ENCODE measurements at regions not wholly inside any gene's neighbourhood (a gene's known extent, or its start where the extent isn't known, plus 50 kb on each side); places are given as distances from the start of the nearest gene placed in this dataset.

DNA sequence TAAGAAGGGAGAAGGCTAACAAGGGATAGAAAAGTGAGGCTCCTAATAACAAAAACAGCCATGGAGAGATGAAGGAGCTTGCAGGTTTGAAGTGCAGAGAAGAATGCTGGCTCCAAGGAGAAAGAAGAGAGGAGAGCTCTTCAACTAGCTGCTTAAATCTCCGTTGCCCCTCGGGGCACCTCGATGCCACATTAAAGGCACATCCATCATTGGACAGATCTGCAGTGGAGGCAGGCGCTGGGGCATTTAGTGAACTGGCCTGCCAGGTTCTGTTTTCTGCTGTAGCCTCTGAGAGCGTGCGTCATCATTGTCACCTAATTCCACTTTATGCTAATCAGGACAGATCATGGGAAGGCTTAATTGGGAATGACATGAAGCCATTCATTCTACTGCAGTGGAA, 1426.2 kb upstream of the WWC1 start:
- H3K4me3 ChIP-seq (ENCODE audit: low read length in 3 of 3), result no peak overlapping the region
- H3K9me3 ChIP-seq (ENCODE audit: control insufficient read depth in 3 of 3, low read length in 3 of 3), result no peaks in the 10 kb centered on the region
- H3K4me1 ChIP-seq (ENCODE audit: control insufficient read depth in 3 of 3, insufficient read depth in 3 of 3, low read length in 3 of 3), result no peaks in the 10 kb centered on the region
- H3K36me3 ChIP-seq (ENCODE audit: control insufficient read depth in 3 of 3, insufficient read depth in 3 of 3, low read length in 3 of 3), result no peaks in the 10 kb centered on the region
- no peak overlapping the region for H3K9ac ChIP-seq (ENCODE audit: low read depth in 1 of 3, low read length in 3 of 3)
- no peak overlapping the region for H3K27ac ChIP-seq (ENCODE audit: low read depth, low read length)
- no peaks in the 10 kb centered on the region for H3K27me3 ChIP-seq (ENCODE audit: control insufficient read depth in 3 of 3, insufficient read depth in 3 of 3, low read length in 3 of 3)

DNA sequence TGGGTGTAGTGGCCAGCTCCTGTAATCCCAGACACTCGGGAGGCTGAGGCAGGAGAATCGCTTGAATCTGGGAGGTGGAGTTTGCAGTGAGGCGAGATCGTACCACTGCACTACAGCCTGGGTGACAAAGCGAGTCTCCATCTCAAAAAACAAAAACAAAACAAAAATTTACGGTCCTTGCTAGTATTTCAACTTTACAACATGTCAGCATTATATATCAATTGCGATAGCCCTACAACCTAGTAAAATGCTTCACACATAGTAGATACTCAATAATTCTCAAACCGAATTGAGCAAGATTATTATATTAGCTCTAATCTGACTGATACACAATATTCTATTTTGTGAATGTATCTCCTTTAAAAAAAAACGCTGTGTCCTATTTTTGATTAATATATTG, 1411.0 kb upstream of the WWC1 start:
- Histone ChIP-seq H3K4me3 (ENCODE audit: low read length in 3 of 3) (no peak overlapping the region), H3K27ac (ENCODE audit: low read depth, low read length) (no peak overlapping the region), H3K9me3 (ENCODE audit: control insufficient read depth in 3 of 3, low read length in 3 of 3) (no peaks in the 10 kb centered on the region), H3K4me1 (ENCODE audit: control insufficient read depth in 3 of 3, insufficient read depth in 3 of 3, low read length in 3 of 3) (no peaks in the 10 kb centered on the region), H3K27me3 (ENCODE audit: control insufficient read depth in 3 of 3, insufficient read depth in 3 of 3, low read length in 3 of 3) (no peaks in the 10 kb centered on the region), H3K36me3 (ENCODE audit: control insufficient read depth in 3 of 3, insufficient read depth in 3 of 3, low read length in 3 of 3) (no peaks in the 10 kb centered on the region), H3K9ac (ENCODE audit: low read depth in 1 of 3, low read length in 3 of 3) (no peak overlapping the region)

DNA sequence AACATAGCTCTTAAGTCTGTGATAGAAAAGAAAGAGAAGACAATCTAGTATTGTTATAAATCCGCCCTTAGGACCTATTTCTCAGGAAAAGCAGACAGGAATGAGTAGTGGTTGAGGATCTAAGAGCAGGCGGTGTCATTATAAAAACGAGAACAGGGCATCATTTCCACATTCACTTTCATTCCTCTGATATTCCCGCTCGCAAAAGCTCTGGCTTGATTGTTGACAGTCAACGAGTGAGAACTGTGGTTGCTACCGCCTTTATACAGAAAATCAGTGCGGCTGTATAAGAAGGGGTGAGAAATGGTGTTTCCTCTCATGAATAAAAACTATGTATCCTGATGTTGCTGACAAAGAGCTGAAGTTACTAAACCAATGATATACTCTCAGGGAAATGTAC, 1409.6 kb upstream of the WWC1 start:
- Histone ChIP-seq H3K4me1 (ENCODE audit: control insufficient read depth in 3 of 3, insufficient read depth in 3 of 3, low read length in 3 of 3) (no peaks in the 10 kb centered on the region), H3K9me3 (ENCODE audit: control insufficient read depth in 3 of 3, low read length in 3 of 3) (no peaks in the 10 kb centered on the region), H3K27ac (ENCODE audit: low read depth, low read length) (no peak overlapping the region), H3K9ac (ENCODE audit: low read depth in 1 of 3, low read length in 3 of 3) (no peak overlapping the region), H3K27me3 (ENCODE audit: control insufficient read depth in 3 of 3, insufficient read depth in 3 of 3, low read length in 3 of 3) (no peaks in the 10 kb centered on the region), H3K4me3 (ENCODE audit: low read length in 3 of 3) (no peak overlapping the region), H3K36me3 (ENCODE audit: control insufficient read depth in 3 of 3, insufficient read depth in 3 of 3, low read length in 3 of 3) (no peaks in the 10 kb centered on the region)

DNA sequence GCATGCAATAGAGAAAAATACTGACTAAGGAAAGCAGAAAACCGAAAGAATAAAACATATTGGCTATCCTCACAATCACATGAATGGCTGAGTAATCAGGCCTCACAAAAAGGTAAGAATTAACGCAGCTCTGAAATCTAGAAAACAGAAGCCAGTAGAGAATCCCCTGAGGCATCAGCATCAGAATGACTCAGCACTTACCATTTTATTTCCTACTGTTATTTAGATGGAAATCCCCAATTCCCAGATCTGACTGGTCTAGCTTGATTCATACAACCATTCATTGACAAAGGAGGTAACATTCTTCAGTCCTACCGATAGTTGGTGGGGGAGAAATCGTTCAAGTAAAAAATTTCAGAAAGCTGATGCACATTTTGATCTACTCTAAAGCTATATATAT, 1408.4 kb upstream of the WWC1 start:
- no peaks in the 10 kb centered on the region for H3K4me1 ChIP-seq (ENCODE audit: control insufficient read depth in 3 of 3, insufficient read depth in 3 of 3, low read length in 3 of 3)

DNA sequence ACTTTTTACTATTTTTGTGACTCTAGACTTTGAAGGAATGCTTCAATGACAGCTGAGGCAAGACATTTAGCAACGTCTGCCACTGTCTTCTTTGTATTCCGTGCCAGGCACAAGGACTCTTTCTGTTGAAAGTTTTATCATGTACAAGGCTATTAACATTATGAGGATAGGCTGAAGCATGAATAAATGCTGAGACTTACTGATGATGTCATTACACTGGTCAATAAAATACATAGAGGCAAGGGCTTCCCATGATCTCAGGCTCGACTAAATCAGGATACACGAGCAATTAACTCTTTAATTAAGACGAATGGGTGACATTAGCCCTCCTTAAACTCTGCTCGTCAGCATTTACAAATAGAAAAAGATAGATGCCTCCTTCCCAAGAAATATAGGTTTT, 1393.3 kb upstream of the WWC1 start:
- H3K9me3 ChIP-seq (ENCODE audit: control insufficient read depth in 3 of 3, low read length in 3 of 3), result no peaks in the 10 kb centered on the region
- no peaks in the 10 kb centered on the region for H3K27me3 ChIP-seq (ENCODE audit: control insufficient read depth in 3 of 3, insufficient read depth in 3 of 3, low read length in 3 of 3)
- no peaks in the 10 kb centered on the region for H3K4me1 ChIP-seq (ENCODE audit: control insufficient read depth in 3 of 3, insufficient read depth in 3 of 3, low read length in 3 of 3)

More for the DNA sequence above, 1408.4 kb upstream of the WWC1 start:
- Histone ChIP-seq H3K27me3 (ENCODE audit: control insufficient read depth in 3 of 3, insufficient read depth in 3 of 3, low read length in 3 of 3) (no peaks in the 10 kb centered on the region), H3K9ac (ENCODE audit: low read depth in 1 of 3, low read length in 3 of 3) (no peak overlapping the region), H3K36me3 (ENCODE audit: control insufficient read depth in 3 of 3, insufficient read depth in 3 of 3, low read length in 3 of 3) (no peaks in the 10 kb centered on the region), H3K4me3 (ENCODE audit: low read length in 3 of 3) (no peak overlapping the region), H3K27ac (ENCODE audit: low read depth, low read length) (no peak overlapping the region), H3K9me3 (ENCODE audit: control insufficient read depth in 3 of 3, low read length in 3 of 3) (no peaks in the 10 kb centered on the region)

DNA sequence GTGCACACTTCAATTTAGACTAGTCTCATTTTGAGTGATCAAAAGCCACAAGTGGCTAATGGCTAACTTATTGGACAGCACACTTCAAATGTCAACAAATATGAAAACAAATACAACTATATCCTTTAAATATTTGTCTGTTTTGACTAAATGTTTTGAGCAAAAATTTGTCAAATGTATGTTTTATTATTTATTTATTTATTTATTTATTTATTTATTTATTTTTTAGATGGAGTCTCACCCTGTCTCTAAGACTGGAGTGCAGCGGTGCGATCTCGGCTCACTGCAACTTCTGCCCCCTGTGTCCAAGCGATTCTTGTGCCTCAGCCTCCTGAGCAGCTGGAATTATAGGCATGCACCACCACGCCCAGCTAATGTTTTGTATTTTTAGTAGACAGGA, 1392.1 kb upstream of the WWC1 start:
- H3K4me1 ChIP-seq (ENCODE audit: control insufficient read depth in 3 of 3, insufficient read depth in 3 of 3, low read length in 3 of 3), result no peaks in the 10 kb centered on the region
- H3K27me3 ChIP-seq (ENCODE audit: control insufficient read depth in 3 of 3, insufficient read depth in 3 of 3, low read length in 3 of 3), result no peaks in the 10 kb centered on the region
- H3K36me3 ChIP-seq (ENCODE audit: control insufficient read depth in 3 of 3, insufficient read depth in 3 of 3, low read length in 3 of 3), result no peaks in the 10 kb centered on the region
- H3K27ac ChIP-seq (ENCODE audit: low read depth, low read length), result no peak overlapping the region
- no peaks in the 10 kb centered on the region for H3K9me3 ChIP-seq (ENCODE audit: control insufficient read depth in 3 of 3, low read length in 3 of 3)
- no peak overlapping the region for H3K9ac ChIP-seq (ENCODE audit: low read depth in 1 of 3, low read length in 3 of 3)
- H3K4me3 ChIP-seq (ENCODE audit: low read length in 3 of 3), result no peak overlapping the region

More for the DNA sequence above, 1393.3 kb upstream of the WWC1 start:
- no peaks in the 10 kb centered on the region for H3K36me3 ChIP-seq (ENCODE audit: control insufficient read depth in 3 of 3, insufficient read depth in 3 of 3, low read length in 3 of 3)
- H3K27ac ChIP-seq (ENCODE audit: low read depth, low read length), result no peak overlapping the region
- H3K9ac ChIP-seq (ENCODE audit: low read depth in 1 of 3, low read length in 3 of 3), result no peak overlapping the region
- no peak overlapping the region for H3K4me3 ChIP-seq (ENCODE audit: low read length in 3 of 3)

DNA sequence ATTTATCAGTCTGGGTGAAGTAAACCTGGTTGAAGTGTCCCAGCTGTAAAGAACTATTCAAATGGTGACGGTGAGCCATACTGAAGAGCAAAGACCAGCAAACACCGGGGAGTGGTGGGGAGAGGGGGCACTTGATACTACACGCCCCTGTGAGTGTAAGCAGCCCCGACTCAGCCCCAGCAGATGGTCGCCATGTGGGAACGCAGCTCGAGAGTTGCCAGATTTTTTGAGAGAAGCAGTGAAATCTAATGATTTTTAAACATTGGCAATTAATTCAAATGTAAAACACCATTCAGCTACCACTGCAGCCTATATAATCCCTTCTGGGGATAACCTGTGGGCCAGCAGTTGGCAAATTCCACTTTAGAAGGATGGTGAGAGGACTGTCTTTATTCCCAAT, 1386.9 kb upstream of the WWC1 start:
- Histone ChIP-seq H3K9ac (ENCODE audit: low read depth in 1 of 3, low read length in 3 of 3) (no peak overlapping the region), H3K27ac (ENCODE audit: low read depth, low read length) (no peak overlapping the region), H3K4me1 (ENCODE audit: control insufficient read depth in 3 of 3, insufficient read depth in 3 of 3, low read length in 3 of 3) (no peaks in the 10 kb centered on the region), H3K4me3 (ENCODE audit: low read length in 3 of 3) (no peak overlapping the region), H3K27me3 (ENCODE audit: control insufficient read depth in 3 of 3, insufficient read depth in 3 of 3, low read length in 3 of 3) (no peaks in the 10 kb centered on the region), H3K9me3 (ENCODE audit: control insufficient read depth in 3 of 3, low read length in 3 of 3) (no peaks in the 10 kb centered on the region), H3K36me3 (ENCODE audit: control insufficient read depth in 3 of 3, insufficient read depth in 3 of 3, low read length in 3 of 3) (no peaks in the 10 kb centered on the region)

DNA sequence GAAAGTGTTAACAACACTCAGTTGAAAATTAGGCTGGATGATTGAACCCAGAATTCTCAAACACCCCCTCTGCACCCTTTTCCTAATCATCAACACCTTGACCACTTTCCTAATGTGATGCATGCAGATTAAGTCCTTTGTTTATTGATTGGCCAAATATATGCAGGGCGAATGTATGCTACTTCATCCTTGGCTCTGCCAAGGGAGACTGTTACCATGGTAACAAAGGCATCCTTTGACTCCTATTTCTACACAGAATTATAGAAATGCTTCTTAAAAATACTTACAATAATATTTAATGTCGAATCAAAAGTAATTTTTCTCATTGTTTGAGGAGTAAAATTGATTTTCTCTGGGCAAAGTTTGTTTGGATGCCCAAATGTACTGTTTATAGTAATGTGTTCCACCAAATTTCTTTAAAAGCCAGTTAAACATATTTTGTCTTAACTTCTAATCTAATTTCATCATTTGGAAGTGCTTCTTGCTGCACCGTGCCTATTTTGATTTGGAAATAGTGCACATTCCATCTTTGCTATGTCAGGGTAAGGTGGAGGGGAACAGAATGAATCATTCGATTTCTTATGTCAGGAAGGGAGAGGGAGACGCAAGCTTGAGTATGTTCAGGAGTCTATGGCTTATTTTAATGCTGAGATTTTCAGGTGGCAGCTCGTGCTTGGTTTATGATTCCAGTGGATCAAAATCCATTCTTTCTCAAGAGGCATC, 1384.3 kb upstream of the WWC1 start:
- H3K36me3 ChIP-seq (ENCODE audit: control insufficient read depth in 3 of 3, insufficient read depth in 3 of 3, low read length in 3 of 3), result no peaks in the 10 kb centered on the region
- H3K27ac ChIP-seq (ENCODE audit: low read depth, low read length), result no peak overlapping the region
- no peaks in the 10 kb centered on the region for H3K27me3 ChIP-seq (ENCODE audit: control insufficient read depth in 3 of 3, insufficient read depth in 3 of 3, low read length in 3 of 3)
- H3K4me3 ChIP-seq (ENCODE audit: low read length in 3 of 3), result no peak overlapping the region
- no peaks in the 10 kb centered on the region for H3K9me3 ChIP-seq (ENCODE audit: control insufficient read depth in 3 of 3, low read length in 3 of 3)
- no peaks in the 10 kb centered on the region for H3K4me1 ChIP-seq (ENCODE audit: control insufficient read depth in 3 of 3, insufficient read depth in 3 of 3, low read length in 3 of 3)
- H3K9ac ChIP-seq (ENCODE audit: low read depth in 1 of 3, low read length in 3 of 3), result no peak overlapping the region

DNA sequence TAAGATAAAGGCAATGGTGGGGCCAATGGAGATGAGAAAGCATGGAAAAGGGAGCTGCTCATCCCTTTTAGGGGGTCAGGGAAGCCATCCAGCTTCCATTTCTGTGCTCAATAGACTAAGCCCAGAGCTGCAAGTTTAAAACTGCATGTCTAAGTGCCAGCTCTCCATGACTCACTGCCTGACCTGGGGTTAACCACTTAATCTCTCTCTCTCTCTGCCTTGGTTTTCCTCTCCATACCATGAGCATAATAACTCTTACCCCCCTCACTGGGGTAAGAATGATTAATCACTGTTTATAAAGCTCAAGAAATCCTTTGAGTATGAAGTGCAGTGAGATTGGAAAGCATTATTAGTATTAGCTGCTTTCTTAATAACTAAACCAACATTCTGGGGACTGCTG, 1382.4 kb upstream of the WWC1 start:
- Histone ChIP-seq H3K4me3 (ENCODE audit: low read length in 3 of 3) (no peak overlapping the region), H3K27ac (ENCODE audit: low read depth, low read length) (no peak overlapping the region), H3K27me3 (ENCODE audit: control insufficient read depth in 3 of 3, insufficient read depth in 3 of 3, low read length in 3 of 3) (no peaks in the 10 kb centered on the region), H3K9ac (ENCODE audit: low read depth in 1 of 3, low read length in 3 of 3) (no peak overlapping the region), H3K36me3 (ENCODE audit: control insufficient read depth in 3 of 3, insufficient read depth in 3 of 3, low read length in 3 of 3) (no peaks in the 10 kb centered on the region), H3K9me3 (ENCODE audit: control insufficient read depth in 3 of 3, low read length in 3 of 3) (no peaks in the 10 kb centered on the region), H3K4me1 (ENCODE audit: control insufficient read depth in 3 of 3, insufficient read depth in 3 of 3, low read length in 3 of 3) (no peaks in the 10 kb centered on the region)

DNA sequence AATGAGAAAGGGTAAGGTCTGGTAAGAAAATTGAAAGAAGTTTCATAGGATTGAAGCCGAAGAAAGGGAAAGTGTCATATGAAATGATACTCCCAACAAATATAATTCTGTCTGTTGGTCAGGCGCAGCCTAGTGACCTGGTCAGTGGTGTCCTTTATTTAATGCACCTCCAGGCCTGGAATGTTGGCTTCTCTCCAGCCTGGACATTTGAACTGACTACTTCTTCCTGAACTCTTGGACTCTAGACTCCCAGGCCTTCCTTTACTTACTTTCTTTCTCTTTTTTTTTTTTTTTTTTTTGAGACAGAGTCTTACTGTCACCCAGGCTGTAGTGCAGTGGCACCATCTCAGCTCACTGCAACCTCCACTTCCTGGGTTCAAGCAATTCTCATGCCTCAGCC, 1381.5 kb upstream of the WWC1 start:
- Histone ChIP-seq H3K4me3 (ENCODE audit: low read length in 3 of 3) (no peak overlapping the region), H3K27ac (ENCODE audit: low read depth, low read length) (no peak overlapping the region), H3K36me3 (ENCODE audit: control insufficient read depth in 3 of 3, insufficient read depth in 3 of 3, low read length in 3 of 3) (no peaks in the 10 kb centered on the region), H3K9me3 (ENCODE audit: control insufficient read depth in 3 of 3, low read length in 3 of 3) (no peaks in the 10 kb centered on the region), H3K9ac (ENCODE audit: low read depth in 1 of 3, low read length in 3 of 3) (no peak overlapping the region), H3K4me1 (ENCODE audit: control insufficient read depth in 3 of 3, insufficient read depth in 3 of 3, low read length in 3 of 3) (no peaks in the 10 kb centered on the region), H3K27me3 (ENCODE audit: control insufficient read depth in 3 of 3, insufficient read depth in 3 of 3, low read length in 3 of 3) (no peaks in the 10 kb centered on the region)

Measured in skeletal muscle tissue (tissue), 3 donors.